ENCODE measurements at regions not wholly inside any gene's neighbourhood (a gene's known extent, or its start where the extent isn't known, plus 50 kb on each side); places are given as distances from the start of the nearest gene placed in this dataset.

- no peak for ATAC-seq
- DNase-seq = no peak
- H3K4me3 ChIP-seq = no peak overlapping the region
Observed at GRCh38 chr18:34094148-34094547, 130.6 kb downstream of the NOL4 start.

GRCh38 chr18:34092796-34093195 lies 131.9 kb downstream of the NOL4 start:
- DNase-seq (no peak), ATAC-seq (no peak)
- Histone ChIP-seq H3K36me3 (no peaks in the 10 kb centered on the region), H3K27me3 (ENCODE audit: low read depth) (no peaks in the 10 kb centered on the region), H3K4me3 (no peak overlapping the region), H3K27ac (no peak overlapping the region), H3K9me3 (no peaks in the 10 kb centered on the region), H3K4me1 (no peaks in the 10 kb centered on the region)
- TF ChIP-seq CTCF (IDR thresholded peaks at IDR 0.05) = no peak
- intact Hi-C loops (cut with DNase I) = no loop called here

More at GRCh38 chr18:34094148-34094547, 130.6 kb downstream of the NOL4 start:
- Histone ChIP-seq H3K27me3 (ENCODE audit: low read depth) (no peaks in the 10 kb centered on the region), H3K9me3 (no peaks in the 10 kb centered on the region), H3K4me1 (no peaks in the 10 kb centered on the region), H3K27ac (no peak overlapping the region), H3K36me3 (no peaks in the 10 kb centered on the region)
- TF ChIP-seq CTCF (IDR thresholded peaks at IDR 0.05) = no peak
- intact Hi-C loops (cut with DNase I) = no loop called here

DNA sequence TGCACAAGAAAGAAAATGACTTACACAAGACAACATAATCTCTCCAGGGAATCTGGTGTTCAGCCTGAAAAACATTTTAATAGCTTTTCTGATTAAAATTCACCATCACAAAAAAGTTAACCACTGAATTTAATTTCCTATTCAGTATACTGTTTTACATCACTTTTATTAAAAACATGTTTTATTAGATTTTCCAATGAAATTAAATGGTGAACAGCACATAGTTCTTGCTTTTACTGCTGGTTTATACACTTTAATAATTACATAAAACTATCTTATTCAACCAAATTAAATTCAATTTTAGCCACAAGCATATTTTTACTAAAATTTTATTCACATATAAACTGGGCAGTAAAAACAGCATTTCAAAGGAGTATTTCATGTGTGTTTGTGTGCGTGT lies 138.3 kb downstream of the NOL4 start:
- no peaks in the 10 kb centered on the region for H3K4me1 ChIP-seq
- H3K36me3 ChIP-seq = no peaks in the 10 kb centered on the region
- no peaks in the 10 kb centered on the region for H3K9me3 ChIP-seq
- H3K4me3 ChIP-seq = no peak overlapping the region
- intact Hi-C loops (cut with DNase I) = no loop called here
- no peak for ATAC-seq
- no peak for TF ChIP-seq CTCF (IDR thresholded peaks at IDR 0.05)
- DNase-seq = no peak
- no peaks in the 10 kb centered on the region for H3K27me3 ChIP-seq (ENCODE audit: low read depth)
- no peak overlapping the region for H3K27ac ChIP-seq

DNA sequence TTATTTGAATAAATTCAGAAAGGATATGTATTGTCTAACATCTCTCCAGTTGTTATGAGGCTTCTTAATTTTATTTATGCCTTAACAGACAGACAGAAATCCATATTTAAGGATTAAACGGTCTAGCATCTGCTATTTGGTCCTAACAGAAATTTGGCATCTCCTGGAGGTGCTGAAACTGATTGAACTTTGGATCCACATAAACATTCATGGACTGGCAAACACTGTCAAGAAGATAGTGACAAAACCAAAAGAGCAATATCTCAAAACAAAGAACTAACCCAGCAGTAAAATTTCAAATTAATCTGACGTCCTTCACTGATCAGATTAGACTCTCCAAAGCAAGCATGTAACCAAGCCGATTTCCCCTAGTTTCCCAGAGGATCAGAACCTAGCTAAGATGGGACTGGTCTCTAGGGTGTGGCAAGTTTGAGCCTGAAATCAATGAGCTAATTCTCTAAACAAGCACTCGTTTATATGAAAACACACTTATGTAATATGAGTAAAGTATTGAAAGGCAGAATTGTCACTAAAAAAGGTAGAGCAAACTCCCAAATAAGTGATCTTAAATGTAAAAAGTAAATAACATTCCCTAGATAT lies 139.5 kb downstream of the NOL4 start:
- intact Hi-C loops (cut with DNase I) = no loop called here
- no peaks in the 10 kb centered on the region for H3K27me3 ChIP-seq (ENCODE audit: low read depth)
- no peaks in the 10 kb centered on the region for H3K9me3 ChIP-seq
- no peaks in the 10 kb centered on the region for H3K36me3 ChIP-seq
- no peaks in the 10 kb centered on the region for H3K4me1 ChIP-seq
- DNase-seq (no peak), ATAC-seq (no peak)
- no peak overlapping the region for H3K27ac ChIP-seq
- H3K4me3 ChIP-seq = no peak overlapping the region
- TF ChIP-seq CTCF (IDR thresholded peaks at IDR 0.05) = no peak

DNA sequence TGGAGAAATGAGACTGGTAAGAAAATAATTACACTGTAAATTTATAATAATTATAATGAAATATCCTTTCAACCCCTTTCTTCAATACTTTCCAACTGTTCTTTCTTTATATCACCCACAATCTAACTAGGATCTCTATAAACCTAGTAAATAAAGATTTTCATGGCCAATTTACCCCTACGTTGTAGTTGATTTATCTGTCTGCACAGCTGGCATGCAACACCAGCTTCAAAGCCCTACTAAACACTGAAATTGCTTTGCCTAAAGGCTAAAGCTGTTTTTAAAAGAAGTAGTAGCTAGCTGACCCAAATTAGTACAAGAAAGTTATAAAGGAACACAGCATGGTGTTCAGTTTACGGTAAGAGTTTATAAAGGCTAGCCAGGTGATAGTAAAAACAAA lies 140.1 kb downstream of the NOL4 start:
- DNase-seq (no peak), ATAC-seq (no peak)
- H3K4me3 ChIP-seq = no peak overlapping the region
- H3K27ac ChIP-seq = no peak overlapping the region
- intact Hi-C loops (cut with DNase I) = no loop called here
- no peaks in the 10 kb centered on the region for H3K27me3 ChIP-seq (ENCODE audit: low read depth)
- TF ChIP-seq CTCF (IDR thresholded peaks at IDR 0.05) = no peak
- H3K9me3 ChIP-seq = no peaks in the 10 kb centered on the region
- H3K36me3 ChIP-seq = no peaks in the 10 kb centered on the region
- no peaks in the 10 kb centered on the region for H3K4me1 ChIP-seq
